Epithelial cell of proximal tubule (primary cell): ENCODE measurements at regions not wholly inside any gene's neighbourhood (a gene's known extent, or its start where the extent isn't known, plus 50 kb on each side); places are given as distances from the start of the nearest gene placed in this dataset.

Source experiments
- DNase-seq: peaks from one replicate; pipeline ENCODE4 v3.0.0-alpha.2; 2011; ENCODE audit warnings: low read depth
- H3K4me3 ChIP-seq: 2 replicates; pipeline ENCODE4 v1.5.1; 2011; ENCODE audit warnings: low read depth, mild to moderate bottlenecking, low read length
- CTCF ChIP-seq: conservative IDR thresholded peaks from 2 replicates; pipeline ENCODE4 v1.5.1; 2012; ENCODE audit warnings: low read depth, mild to moderate bottlenecking, low read length

GRCh38 chr5:5687113-5687512 is 264.6 kb downstream of the ICE1 start:
- TF ChIP-seq CTCF = no peak
- DNase-seq = no peak
- H3K4me3 ChIP-seq = no peak overlapping the region

GRCh38 chr5:5686356-5686755 is 263.9 kb downstream of the ICE1 start:
- DNase-seq = no peak
- no peak overlapping the region for H3K4me3 ChIP-seq
- no peak for TF ChIP-seq CTCF

GRCh38 chr5:5685737-5686136 is 263.3 kb downstream of the ICE1 start:
- DNase-seq = no peak
- no peak overlapping the region for H3K4me3 ChIP-seq
- no peak for TF ChIP-seq CTCF

- H3K4me3 ChIP-seq = no peak overlapping the region
- no peak for TF ChIP-seq CTCF
These were observed 260.7 kb downstream of the ICE1 start for GRCh38 chr5:5683174-5683573.

GRCh38 chr5:5678909-5679308 is 256.4 kb downstream of the ICE1 start:
- no peak for DNase-seq
- no peak for TF ChIP-seq CTCF
- no peak overlapping the region for H3K4me3 ChIP-seq

More at GRCh38 chr5:5683174-5683573, 260.7 kb downstream of the ICE1 start:
- no peak for DNase-seq

GRCh38 chr5:5677738-5678137 is 255.3 kb downstream of the ICE1 start:
- no peak for DNase-seq
- H3K4me3 ChIP-seq = no peak overlapping the region
- no peak for TF ChIP-seq CTCF

- H3K4me3 ChIP-seq = no peak overlapping the region
- no peak for TF ChIP-seq CTCF
- DNase-seq = no peak
These were observed 253.7 kb downstream of the ICE1 start for GRCh38 chr5:5676218-5676617.
